ENCODE measurements at regions not wholly inside any gene's neighbourhood (a gene's known extent, or its start where the extent isn't known, plus 50 kb on each side); places are given as distances from the start of the nearest gene placed in this dataset.

DNA sequence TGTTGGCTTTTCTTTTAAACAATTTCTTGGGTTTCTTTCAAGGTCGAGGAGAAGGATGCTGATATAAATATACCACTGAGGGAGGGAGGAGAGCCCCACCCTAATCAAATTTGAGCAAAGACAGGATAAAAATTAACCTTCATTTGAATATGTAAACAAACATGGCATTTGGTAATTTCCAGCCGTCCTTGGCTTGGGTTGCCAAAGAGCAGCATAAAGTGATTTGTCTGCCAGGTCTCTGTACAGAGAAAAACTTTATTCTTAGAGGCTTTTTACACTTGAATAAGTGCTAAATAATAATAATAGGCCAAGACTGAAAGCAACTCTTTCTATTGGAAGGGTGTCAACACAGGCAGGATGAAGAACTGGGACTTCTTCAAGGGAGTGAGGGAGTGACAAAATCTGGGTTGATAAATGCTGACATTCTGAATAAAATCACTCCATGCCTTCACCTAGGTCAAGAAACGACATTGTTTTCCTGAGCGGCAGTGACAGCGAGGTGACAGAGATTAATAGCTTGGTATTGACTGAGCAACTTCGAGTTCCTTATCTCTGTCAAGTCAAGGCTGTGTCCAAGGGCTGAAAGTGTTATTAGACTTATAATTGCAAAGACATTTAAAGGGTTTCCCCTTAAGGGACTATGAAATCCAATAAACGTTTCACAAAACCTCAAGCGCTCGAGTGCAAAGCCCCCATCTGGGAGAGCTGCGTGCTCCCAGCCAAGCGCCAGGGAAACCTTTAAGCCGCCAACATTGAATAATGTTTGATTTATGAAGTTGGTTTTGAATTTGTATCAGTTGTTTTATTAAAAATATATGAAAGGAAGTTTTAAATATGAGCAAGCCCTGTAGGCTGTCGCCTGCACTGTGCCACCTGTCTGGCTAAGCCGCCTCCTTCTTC lies 269.5 kb upstream of the N4BP1 start:
- H3K4me1 ChIP-seq (ENCODE audit: insufficient read depth): no peaks in the 10 kb centered on the region
- no peaks in the 10 kb centered on the region for H3K79me2 ChIP-seq
- no peaks in the 10 kb centered on the region for H4K20me1 ChIP-seq (ENCODE audit: insufficient read depth, poor library complexity, severe bottlenecking)
- H3K9me2 ChIP-seq (replicated peaks; ENCODE audit: insufficient read depth): no peaks in the 10 kb centered on the region
- H3K4me3 ChIP-seq: no peak overlapping the region
- TF ChIP-seq, protein P1, sequence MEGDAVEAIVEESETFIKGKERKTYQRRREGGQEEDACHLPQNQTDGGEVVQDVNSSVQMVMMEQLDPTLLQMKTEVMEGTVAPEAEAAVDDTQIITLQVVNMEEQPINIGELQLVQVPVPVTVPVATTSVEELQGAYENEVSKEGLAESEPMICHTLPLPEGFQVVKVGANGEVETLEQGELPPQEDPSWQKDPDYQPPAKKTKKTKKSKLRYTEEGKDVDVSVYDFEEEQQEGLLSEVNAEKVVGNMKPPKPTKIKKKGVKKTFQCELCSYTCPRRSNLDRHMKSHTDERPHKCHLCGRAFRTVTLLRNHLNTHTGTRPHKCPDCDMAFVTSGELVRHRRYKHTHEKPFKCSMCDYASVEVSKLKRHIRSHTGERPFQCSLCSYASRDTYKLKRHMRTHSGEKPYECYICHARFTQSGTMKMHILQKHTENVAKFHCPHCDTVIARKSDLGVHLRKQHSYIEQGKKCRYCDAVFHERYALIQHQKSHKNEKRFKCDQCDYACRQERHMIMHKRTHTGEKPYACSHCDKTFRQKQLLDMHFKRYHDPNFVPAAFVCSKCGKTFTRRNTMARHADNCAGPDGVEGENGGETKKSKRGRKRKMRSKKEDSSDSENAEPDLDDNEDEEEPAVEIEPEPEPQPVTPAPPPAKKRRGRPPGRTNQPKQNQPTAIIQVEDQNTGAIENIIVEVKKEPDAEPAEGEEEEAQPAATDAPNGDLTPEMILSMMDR (IDR thresholded peaks at IDR 0.05; ENCODE audit: poor library complexity): no peak
- no peak for TF ChIP-seq EZH2phosphoT487 (IDR thresholded peaks at IDR 0.05; ENCODE audit: low read depth, severe bottlenecking, unreplicated experiment)
- no peak for TF ChIP-seq EZH2 (IDR thresholded peaks at IDR 0.05; ENCODE audit: borderline replicate concordance)
- H3K4me2 ChIP-seq: no peak overlapping the region
- H3K27ac ChIP-seq: no peak overlapping the region
- H3K9me3 ChIP-seq (ENCODE audit: low read depth): no peaks in the 10 kb centered on the region
- 69% methylated on average over 14 of the region's 14 CpGs for WGBS (ENCODE audit: low lambda C conversion rate, missing lambda C conversion rate)
- H2AFZ ChIP-seq: no peak overlapping the region
- DNase-seq (ENCODE audit: low spot score): no peak
- no peaks in the 10 kb centered on the region for H3K27me3 ChIP-seq
- H3K36me3 ChIP-seq (replicated peaks; ENCODE audit: insufficient read depth, low read depth): no peaks in the 10 kb centered on the region

DNA sequence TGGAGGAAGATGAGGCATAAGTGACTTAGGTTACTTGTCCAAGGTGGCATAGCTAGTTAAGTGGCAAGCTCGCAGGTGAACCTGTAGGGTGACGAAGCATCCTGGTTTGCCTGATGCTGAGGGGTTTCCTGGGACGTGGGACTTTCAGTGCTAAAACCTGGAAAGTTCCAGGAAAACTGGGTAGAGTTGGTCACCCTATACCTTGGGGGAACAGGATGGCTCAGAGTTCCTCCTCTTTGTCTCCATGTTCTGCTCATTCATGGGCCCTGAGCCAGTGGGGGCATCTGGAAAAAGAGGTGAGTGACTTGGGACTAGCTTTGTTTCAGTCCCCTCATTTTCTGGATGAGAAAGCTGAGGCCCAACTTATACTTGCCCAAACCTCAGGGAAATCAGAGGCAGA lies 268.0 kb upstream of the N4BP1 start:
- Histone ChIP-seq H3K4me3 (no peak overlapping the region), H3K4me1 (ENCODE audit: insufficient read depth) (no peaks in the 10 kb centered on the region), H3K36me3 (replicated peaks; ENCODE audit: insufficient read depth, low read depth) (no peaks in the 10 kb centered on the region), H3K27me3 (no peaks in the 10 kb centered on the region), H3K9me3 (ENCODE audit: low read depth) (no peaks in the 10 kb centered on the region), H3K79me2 (no peaks in the 10 kb centered on the region), H4K20me1 (ENCODE audit: insufficient read depth, poor library complexity, severe bottlenecking) (no peaks in the 10 kb centered on the region), H3K27ac (no peak overlapping the region), H3K4me2 (no peak overlapping the region), H2AFZ (no peak overlapping the region), H3K9me2 (replicated peaks; ENCODE audit: insufficient read depth) (no peaks in the 10 kb centered on the region)
- no peak for DNase-seq (ENCODE audit: low spot score)
- 77% methylated on average over 3 of the region's 3 CpGs for WGBS (ENCODE audit: low lambda C conversion rate, missing lambda C conversion rate)
- TF ChIP-seq, protein P1 (IDR thresholded peaks at IDR 0.05; ENCODE audit: poor library complexity): no peak
- TF ChIP-seq EZH2phosphoT487 (IDR thresholded peaks at IDR 0.05; ENCODE audit: low read depth, severe bottlenecking, unreplicated experiment) (no peak), EZH2 (IDR thresholded peaks at IDR 0.05; ENCODE audit: borderline replicate concordance) (no peak)

DNA sequence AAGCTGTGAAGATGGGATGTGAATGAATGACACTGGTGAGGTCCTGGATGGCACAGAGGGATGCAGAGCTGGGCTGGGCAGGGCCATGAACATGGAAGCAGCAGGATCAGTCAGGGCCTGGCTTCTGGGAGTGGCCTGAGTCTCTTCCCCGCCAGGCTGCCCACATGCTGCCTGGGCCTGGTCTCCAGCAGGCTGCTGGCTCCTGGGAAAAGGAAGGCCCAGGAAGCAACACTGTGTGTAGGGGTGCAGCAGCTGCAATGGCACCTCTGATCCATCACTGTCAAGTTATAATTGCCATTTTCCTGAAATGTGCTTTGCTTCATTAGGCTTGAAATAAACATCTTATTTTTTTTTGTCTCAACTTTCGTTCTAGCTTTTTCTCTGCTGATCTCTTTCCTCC lies 260.2 kb upstream of the N4BP1 start:
- no peak overlapping the region for H3K4me2 ChIP-seq
- H3K27ac ChIP-seq: no peak overlapping the region
- no peaks in the 10 kb centered on the region for H3K79me2 ChIP-seq
- TF ChIP-seq EZH2 (IDR thresholded peaks at IDR 0.05; ENCODE audit: borderline replicate concordance): no peak
- TF ChIP-seq, protein P1 (IDR thresholded peaks at IDR 0.05; ENCODE audit: poor library complexity): no peak
- no peak for TF ChIP-seq EZH2phosphoT487 (IDR thresholded peaks at IDR 0.05; ENCODE audit: low read depth, severe bottlenecking, unreplicated experiment)
- no peaks in the 10 kb centered on the region for H3K9me2 ChIP-seq (replicated peaks; ENCODE audit: insufficient read depth)
- no peaks in the 10 kb centered on the region for H3K27me3 ChIP-seq
- H3K36me3 ChIP-seq (replicated peaks; ENCODE audit: insufficient read depth, low read depth): no peaks in the 10 kb centered on the region
- H3K9me3 ChIP-seq (ENCODE audit: low read depth): no peaks in the 10 kb centered on the region
- no peaks in the 10 kb centered on the region for H4K20me1 ChIP-seq (ENCODE audit: insufficient read depth, poor library complexity, severe bottlenecking)
- 88% methylated on average over 2 of the region's 2 CpGs for WGBS (ENCODE audit: low lambda C conversion rate, missing lambda C conversion rate)
- DNase-seq (ENCODE audit: low spot score): no peak
- H2AFZ ChIP-seq: no peak overlapping the region
- no peaks in the 10 kb centered on the region for H3K4me1 ChIP-seq (ENCODE audit: insufficient read depth)
- H3K4me3 ChIP-seq: no peak overlapping the region

Data from hepatocyte (in vitro differentiated cells).